ENCODE measurements at regions not wholly inside any gene's neighbourhood (a gene's known extent, or its start where the extent isn't known, plus 50 kb on each side); places are given as distances from the start of the nearest gene placed in this dataset.

DNA sequence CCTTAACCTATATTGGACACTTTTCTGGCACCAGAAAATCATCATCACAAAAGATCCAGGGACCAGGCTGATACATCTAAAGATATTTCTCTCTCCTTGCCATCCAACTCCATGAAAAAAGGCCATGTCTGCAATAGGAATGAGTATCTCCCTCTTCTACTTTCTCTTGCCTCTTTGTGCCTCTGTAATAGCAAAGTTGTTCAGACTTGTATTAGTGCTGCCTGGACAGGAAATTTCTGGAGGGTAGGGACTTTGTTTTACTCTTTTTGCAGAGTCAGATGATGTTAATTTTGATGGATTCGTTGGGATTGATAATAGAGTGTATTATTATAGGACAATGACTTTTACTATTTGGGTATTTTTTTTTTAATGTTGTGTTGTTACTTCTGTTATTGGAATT is 376.3 kb downstream of the INHBA start:
- no peaks in the 10 kb centered on the region for H3K36me3 Mint-ChIP-seq (ENCODE audit: insufficient read depth)
- DNase-seq (no peak), ATAC-seq (no peak)
- H3K27me3 Mint-ChIP-seq (ENCODE audit: low read depth), result no peaks in the 10 kb centered on the region
- H3K9me3 Mint-ChIP-seq, result peaks cover 12% of the 10 kb centered on the region
- no peaks in the 10 kb centered on the region for H3K4me1 Mint-ChIP-seq (ENCODE audit: low read depth)
- H3K4me3 Mint-ChIP-seq, result no peak overlapping the region

DNA sequence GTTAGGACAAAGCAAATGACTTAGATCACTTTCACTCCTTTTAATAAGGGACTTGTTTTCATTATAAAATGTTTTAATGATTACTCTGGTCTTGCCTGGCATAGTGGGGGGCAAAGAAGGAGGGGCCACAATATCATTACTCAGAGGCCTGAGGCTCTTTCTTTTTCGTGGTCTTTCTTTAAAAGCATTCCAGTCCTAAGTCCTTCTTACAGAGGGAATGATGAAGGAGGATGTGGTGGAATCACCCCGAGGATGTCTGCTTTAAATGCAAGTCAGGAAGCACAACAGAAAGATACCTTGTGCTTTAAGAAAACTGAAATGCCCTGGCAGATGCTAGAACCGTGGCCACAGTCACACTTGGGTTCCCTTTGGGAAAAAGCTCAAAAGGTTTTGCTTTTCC is 379.1 kb downstream of the INHBA start:
- H3K9me3 Mint-ChIP-seq, result peaks cover 7% of the 10 kb centered on the region
- H3K4me1 Mint-ChIP-seq (ENCODE audit: low read depth), result no peaks in the 10 kb centered on the region

DNA sequence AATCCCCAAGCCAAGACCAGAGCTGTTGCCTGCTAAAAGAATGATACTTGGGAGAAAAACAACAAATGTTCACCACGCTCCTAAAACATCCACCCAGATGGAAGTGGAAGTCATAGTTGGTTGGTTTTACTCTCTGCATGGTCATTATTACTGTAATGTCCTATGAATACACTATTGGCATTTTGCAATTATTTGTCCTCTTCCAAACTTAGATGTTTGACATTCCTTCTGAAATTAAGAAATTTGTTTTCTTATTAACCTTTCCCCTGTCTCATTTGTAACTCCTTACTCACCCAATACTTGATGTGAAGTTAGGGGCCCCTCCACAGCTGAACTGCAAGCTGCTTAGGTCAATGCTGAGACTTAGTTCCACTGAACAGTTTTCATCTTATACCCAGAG is 383.3 kb downstream of the INHBA start:
- no peak for DNase-seq
- no peaks in the 10 kb centered on the region for H3K27me3 Mint-ChIP-seq (ENCODE audit: low read depth)
- ATAC-seq, result no peak
- no peak overlapping the region for H3K4me3 Mint-ChIP-seq
- peaks cover 14% of the 10 kb centered on the region for H3K9me3 Mint-ChIP-seq
- no peaks in the 10 kb centered on the region for H3K36me3 Mint-ChIP-seq (ENCODE audit: insufficient read depth)
- H3K4me1 Mint-ChIP-seq (ENCODE audit: low read depth), result no peaks in the 10 kb centered on the region

More for the DNA sequence above, 379.1 kb downstream of the INHBA start:
- H3K36me3 Mint-ChIP-seq (ENCODE audit: insufficient read depth), result no peaks in the 10 kb centered on the region
- no peak overlapping the region for H3K4me3 Mint-ChIP-seq
- no peak for DNase-seq
- H3K27me3 Mint-ChIP-seq (ENCODE audit: low read depth), result no peaks in the 10 kb centered on the region
- no peak for ATAC-seq

DNA sequence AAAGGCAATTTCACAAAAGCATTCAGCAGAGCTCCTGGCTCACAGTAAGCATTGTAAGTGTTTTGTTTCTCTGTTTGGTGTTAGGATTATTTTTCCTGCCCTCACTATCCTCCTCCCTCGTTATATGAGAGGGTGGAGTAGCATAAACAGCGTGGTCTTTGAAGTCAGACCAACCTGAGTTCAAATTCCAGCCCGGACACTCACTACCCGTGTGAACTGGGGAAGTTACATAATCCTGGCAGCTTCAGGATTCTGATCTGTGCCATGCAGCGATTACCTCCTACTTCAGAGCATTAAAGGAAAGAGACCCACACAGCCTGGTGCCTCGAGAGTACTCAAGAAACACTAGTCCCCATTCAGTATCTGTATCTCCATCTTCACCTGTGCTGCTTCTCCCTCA is 386.5 kb downstream of the INHBA start:
- no peaks in the 10 kb centered on the region for H3K36me3 Mint-ChIP-seq (ENCODE audit: insufficient read depth)
- H3K4me1 Mint-ChIP-seq (ENCODE audit: low read depth), result no peaks in the 10 kb centered on the region
- no peaks in the 10 kb centered on the region for H3K27me3 Mint-ChIP-seq (ENCODE audit: low read depth)
- ATAC-seq, result no peak
- no peak overlapping the region for H3K4me3 Mint-ChIP-seq
- DNase-seq, result no peak
- peaks cover 18% of the 10 kb centered on the region for H3K9me3 Mint-ChIP-seq

DNA sequence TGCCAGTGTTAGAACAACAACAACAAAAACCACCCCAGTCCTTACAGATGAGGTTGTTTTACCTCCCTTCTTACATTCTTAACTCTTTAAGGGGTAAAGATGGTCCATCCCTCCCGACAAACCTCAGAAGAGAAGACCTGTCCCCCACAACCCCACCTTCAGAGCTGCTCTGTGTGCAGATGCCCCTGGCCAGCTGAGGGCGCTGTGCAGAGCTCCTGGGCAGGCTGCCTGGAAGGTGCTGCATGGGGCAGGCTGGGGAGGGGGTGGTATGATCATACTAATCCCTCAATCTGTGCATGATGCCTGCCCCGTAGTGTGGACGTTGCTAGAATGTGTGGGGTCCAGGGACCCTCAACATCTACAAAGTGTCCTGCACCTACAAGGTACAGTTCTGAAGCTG is 387.1 kb downstream of the INHBA start:
- Mint-ChIP-seq H3K9me3 (peaks cover 19% of the 10 kb centered on the region), H3K27me3 (ENCODE audit: low read depth) (no peaks in the 10 kb centered on the region)
- no peak for DNase-seq

DNA sequence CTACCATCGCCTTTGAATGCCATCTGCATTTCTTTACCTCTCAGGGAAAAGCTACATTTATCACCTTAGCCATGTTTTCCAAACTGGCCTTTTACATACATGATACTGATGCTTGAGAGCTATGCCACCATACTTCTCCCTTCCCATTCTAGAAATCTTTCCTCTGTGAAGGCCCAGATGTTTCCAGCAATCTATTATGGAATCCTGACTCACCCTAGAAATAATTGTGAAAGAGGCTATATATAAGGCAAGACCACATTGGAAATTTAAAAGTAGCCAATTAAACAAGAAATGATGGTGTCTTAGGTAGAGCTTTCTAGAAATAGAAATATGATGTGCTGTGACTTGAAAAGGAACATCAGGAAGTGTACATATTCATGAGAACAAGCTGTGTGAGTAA is 389.7 kb downstream of the INHBA start:
- H3K4me3 Mint-ChIP-seq, result no peak overlapping the region
- no peaks in the 10 kb centered on the region for H3K4me1 Mint-ChIP-seq (ENCODE audit: low read depth)
- DNase-seq, result no peak
- H3K27me3 Mint-ChIP-seq (ENCODE audit: low read depth), result no peaks in the 10 kb centered on the region
- no peak for ATAC-seq
- H3K9me3 Mint-ChIP-seq, result peaks cover 9% of the 10 kb centered on the region
- H3K36me3 Mint-ChIP-seq (ENCODE audit: insufficient read depth), result no peaks in the 10 kb centered on the region

More for the DNA sequence above, 387.1 kb downstream of the INHBA start:
- Mint-ChIP-seq H3K36me3 (ENCODE audit: insufficient read depth) (no peaks in the 10 kb centered on the region), H3K4me3 (no peak overlapping the region), H3K4me1 (ENCODE audit: low read depth) (no peaks in the 10 kb centered on the region)
- no peak for ATAC-seq

DNA sequence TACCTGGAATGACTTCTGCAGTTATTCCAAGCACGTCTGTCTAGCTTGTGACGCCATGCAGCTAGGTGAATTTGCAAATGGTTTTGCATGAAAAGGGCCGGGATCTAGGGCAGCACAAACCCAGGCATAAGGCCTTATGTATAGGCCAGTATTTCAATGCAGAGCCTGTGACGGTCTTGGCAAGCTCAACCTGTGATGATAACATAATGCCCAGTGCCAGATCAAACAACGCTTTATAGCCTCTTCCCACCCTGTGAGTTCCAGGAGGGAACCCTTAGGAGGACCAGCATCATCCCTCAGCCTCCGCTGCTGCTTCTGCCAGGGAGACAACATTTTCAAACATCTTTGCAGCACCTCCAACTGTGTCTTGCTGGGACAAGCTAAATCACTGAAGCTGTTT is 390.7 kb downstream of the INHBA start:
- no peak overlapping the region for H3K4me3 Mint-ChIP-seq
- H3K36me3 Mint-ChIP-seq (ENCODE audit: insufficient read depth), result no peaks in the 10 kb centered on the region
- no peak for DNase-seq
- H3K4me1 Mint-ChIP-seq (ENCODE audit: low read depth), result no peaks in the 10 kb centered on the region
- peaks cover 6% of the 10 kb centered on the region for H3K9me3 Mint-ChIP-seq
- H3K27me3 Mint-ChIP-seq (ENCODE audit: low read depth), result no peaks in the 10 kb centered on the region
- no peak for ATAC-seq

DNA sequence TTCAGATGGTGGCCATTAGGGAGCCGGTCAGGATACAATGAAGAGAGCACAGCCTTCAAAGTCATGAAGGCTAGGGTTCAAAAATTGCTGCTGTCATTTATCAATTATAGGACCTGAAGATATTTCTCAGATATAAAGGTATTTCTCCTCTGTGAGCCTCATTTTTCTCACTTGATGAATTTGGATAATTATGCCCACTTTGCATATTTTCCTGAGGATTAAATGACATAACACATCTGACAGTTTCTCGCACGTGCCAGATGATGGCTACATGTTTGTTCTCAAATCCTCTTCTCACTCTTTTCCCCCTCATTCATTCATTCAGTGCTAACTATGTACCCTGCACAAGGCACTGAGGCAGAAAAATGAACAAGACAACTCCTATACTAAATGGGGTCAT is 391.6 kb downstream of the INHBA start:
- Mint-ChIP-seq H3K9me3 (peaks cover 5% of the 10 kb centered on the region), H3K36me3 (ENCODE audit: insufficient read depth) (no peaks in the 10 kb centered on the region), H3K4me1 (ENCODE audit: low read depth) (no peaks in the 10 kb centered on the region), H3K27me3 (ENCODE audit: low read depth) (no peaks in the 10 kb centered on the region), H3K4me3 (no peak overlapping the region)
- no peak for ATAC-seq
- DNase-seq, result no peak

DNA sequence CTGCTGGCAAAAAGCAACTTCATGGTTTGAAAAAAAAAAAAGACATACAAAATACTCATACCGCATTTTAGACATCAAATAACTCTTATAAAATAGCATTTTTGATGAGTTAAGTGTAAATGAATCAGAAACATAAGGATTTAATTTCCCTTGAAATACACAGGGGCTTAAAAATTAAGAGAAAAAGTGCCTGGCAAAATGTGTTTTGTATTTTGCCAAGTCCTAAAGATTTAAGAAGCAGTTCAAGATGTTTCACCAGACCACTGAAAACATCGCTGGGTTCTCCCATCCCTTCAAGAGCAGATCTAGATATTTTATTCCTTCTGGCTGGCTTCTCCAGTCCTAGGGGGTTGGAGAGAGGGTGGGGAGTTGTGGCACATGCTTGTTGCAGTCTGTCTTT is 396.4 kb downstream of the INHBA start:
- Mint-ChIP-seq H3K4me3 (no peak overlapping the region), H3K9me3 (peaks cover 7% of the 10 kb centered on the region), H3K4me1 (ENCODE audit: low read depth) (no peaks in the 10 kb centered on the region), H3K36me3 (ENCODE audit: insufficient read depth) (no peaks in the 10 kb centered on the region), H3K27me3 (ENCODE audit: low read depth) (no peaks in the 10 kb centered on the region)
- no peak for DNase-seq
- no peak for ATAC-seq

DNA sequence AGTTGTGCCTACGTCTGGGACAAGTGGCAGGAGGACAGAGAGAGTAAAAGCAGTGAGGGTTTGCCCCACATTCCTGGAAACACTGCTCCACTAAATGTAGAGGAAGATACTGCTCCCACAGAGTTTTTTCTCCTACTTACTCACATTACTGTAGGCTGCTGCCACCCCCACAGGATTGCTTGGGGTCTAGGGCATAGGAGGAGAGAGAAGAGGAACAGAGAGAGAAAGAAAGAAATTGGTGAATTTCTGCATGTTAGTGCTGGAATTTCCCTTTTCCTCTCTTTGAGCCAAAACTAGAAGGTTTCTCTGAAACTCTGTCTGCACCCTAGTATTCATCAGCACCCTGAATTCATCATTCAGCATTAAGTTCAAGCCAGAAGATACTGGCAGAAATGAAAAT is 397.9 kb downstream of the INHBA start:
- ATAC-seq (no peak), DNase-seq (no peak)
- H3K4me3 Mint-ChIP-seq, result no peak overlapping the region
- no peaks in the 10 kb centered on the region for H3K36me3 Mint-ChIP-seq (ENCODE audit: insufficient read depth)
- H3K4me1 Mint-ChIP-seq (ENCODE audit: low read depth), result no peaks in the 10 kb centered on the region
- H3K9me3 Mint-ChIP-seq, result peaks cover 8% of the 10 kb centered on the region
- no peaks in the 10 kb centered on the region for H3K27me3 Mint-ChIP-seq (ENCODE audit: low read depth)

DNA sequence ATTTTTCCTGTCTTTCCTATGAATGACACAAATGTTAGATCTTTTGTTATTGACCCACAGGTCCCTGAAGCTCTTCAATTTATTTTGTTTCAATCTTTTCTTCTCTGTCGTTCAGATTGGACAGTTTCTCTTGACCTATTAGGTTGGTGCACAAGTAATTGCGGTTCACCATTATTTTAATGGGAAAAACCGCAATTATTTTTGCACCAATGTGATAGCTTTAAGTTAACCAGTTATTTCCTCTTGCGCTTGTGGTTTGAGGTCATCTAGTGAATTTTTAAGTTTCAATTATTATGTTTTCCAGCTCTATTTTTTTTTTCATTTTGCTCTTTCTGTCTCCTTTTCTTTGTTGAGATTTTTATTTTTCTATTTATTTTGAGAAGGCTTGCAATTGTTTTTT is 399.2 kb downstream of the INHBA start:
- Mint-ChIP-seq H3K9me3 (peaks cover 8% of the 10 kb centered on the region), H3K4me3 (no peak overlapping the region), H3K36me3 (ENCODE audit: insufficient read depth) (no peaks in the 10 kb centered on the region), H3K4me1 (ENCODE audit: low read depth) (no peaks in the 10 kb centered on the region), H3K27me3 (ENCODE audit: low read depth) (no peaks in the 10 kb centered on the region)
- DNase-seq (no peak), ATAC-seq (no peak)

DNA sequence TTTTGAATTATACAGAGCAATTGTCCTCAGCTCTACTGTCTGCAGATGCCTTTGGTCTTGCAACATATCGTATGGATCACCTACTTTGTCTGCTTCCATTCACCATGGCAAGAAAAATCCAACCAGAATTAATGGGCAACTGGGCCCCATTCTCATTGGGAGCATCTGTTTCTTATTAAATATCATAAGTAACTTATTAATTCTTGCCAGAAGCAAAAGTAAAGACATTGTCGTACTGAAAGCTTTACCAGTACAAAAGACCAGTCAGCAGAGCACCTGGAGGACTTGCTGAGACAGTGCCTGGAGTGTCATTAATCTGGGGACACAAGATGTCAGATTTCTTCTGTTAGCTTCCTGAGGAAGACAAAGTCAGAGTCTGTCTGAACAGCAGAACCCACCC is 404.5 kb downstream of the INHBA start:
- Mint-ChIP-seq H3K9me3 (peaks cover 5% of the 10 kb centered on the region), H3K27me3 (ENCODE audit: low read depth) (no peaks in the 10 kb centered on the region), H3K4me3 (no peak overlapping the region), H3K4me1 (ENCODE audit: low read depth) (no peaks in the 10 kb centered on the region), H3K36me3 (ENCODE audit: insufficient read depth) (no peaks in the 10 kb centered on the region)
- DNase-seq, result no peak
- ATAC-seq, result no peak

DNA sequence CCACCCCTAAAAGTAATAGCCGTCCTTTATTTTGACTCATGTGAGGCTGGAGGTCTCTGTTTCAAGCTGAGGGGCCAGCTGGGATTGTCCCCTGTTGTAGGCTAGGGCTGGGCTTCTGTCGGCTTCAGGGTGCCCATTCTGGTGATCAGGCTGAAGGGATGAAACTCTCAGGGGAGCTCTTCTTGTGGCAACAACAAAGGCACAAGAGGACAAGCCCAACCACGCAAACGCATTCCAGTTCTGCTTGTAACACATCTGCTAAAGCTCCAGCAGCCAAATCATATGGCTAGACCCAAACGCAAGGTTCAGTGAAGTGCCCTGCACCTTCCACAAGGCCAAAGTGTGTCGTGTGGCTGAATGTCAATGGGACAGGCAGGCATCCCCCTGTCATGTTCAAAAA is 405.7 kb downstream of the INHBA start:
- Mint-ChIP-seq H3K36me3 (ENCODE audit: insufficient read depth) (no peaks in the 10 kb centered on the region), H3K27me3 (ENCODE audit: low read depth) (no peaks in the 10 kb centered on the region), H3K4me3 (no peak overlapping the region), H3K4me1 (ENCODE audit: low read depth) (no peaks in the 10 kb centered on the region), H3K9me3 (peaks cover 7% of the 10 kb centered on the region)
- DNase-seq (no peak), ATAC-seq (no peak)

DNA sequence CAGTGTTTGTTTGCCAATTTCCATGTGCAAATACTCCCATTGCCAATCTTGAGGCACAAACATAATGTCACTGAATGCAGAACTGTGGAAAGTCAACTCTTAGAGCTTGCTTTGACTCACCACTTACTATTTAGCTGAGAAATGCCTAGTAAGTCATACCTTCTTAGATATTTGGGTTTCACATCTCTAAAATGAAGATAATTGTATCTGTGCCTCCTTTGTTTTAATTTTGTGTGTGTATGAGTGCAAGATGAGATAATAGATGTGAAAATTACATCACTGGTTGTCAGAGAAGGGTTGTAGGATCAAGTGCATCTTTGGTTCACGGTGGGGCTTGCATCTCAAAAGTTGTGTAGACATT is 407.5 kb downstream of the INHBA start:
- H3K4me3 Mint-ChIP-seq, result no peak overlapping the region
- no peaks in the 10 kb centered on the region for H3K36me3 Mint-ChIP-seq (ENCODE audit: insufficient read depth)
- no peaks in the 10 kb centered on the region for H3K27me3 Mint-ChIP-seq (ENCODE audit: low read depth)
- DNase-seq (no peak), ATAC-seq (no peak)
- H3K4me1 Mint-ChIP-seq (ENCODE audit: low read depth), result no peaks in the 10 kb centered on the region
- H3K9me3 Mint-ChIP-seq, result peaks cover 4% of the 10 kb centered on the region

DNA sequence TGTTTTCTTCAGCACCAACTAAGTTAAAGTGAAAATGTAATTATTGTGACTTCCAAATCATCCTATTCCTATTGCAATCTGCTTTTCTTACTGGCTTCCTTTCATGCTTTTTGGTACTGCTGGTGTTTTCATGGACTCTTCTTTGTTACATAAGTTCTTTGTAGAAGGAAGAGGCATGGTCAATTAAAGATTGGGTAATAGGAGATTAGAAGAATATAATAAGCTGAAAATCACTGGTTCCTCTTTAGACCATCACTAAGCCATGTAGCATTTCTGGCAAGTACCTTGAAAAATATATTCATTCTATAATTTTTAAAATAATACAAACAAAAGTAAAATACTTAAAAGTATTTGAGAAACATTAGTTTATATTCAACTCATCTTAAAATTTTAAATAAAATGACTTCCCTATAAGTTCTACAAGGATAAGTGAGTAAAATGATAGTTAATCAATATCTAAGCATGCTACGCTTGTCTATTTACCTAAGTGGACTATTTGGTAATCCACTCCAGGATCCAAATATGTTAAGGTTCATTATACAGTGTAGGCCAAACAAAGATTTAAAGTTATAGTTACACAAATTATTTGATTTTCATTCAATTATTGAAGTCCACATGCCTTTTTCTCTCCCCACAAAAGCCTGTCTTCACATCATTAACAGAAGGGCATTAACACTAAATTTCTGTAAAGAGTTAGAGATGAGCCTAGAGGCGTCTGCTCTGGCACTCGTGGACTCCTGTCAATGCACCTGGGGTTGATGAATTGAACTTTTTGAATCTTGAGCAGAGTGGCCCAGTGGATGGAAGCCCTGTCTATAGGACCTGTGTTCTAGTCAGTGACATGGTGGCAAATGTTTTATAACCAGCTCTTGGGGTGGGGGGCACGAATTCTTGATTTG is 408.1 kb downstream of the INHBA start:
- Mint-ChIP-seq H3K27me3 (ENCODE audit: low read depth) (no peaks in the 10 kb centered on the region), H3K36me3 (ENCODE audit: insufficient read depth) (no peaks in the 10 kb centered on the region), H3K4me1 (ENCODE audit: low read depth) (no peaks in the 10 kb centered on the region), H3K4me3 (no peak overlapping the region), H3K9me3 (peaks cover 4% of the 10 kb centered on the region)
- ATAC-seq, result no peak
- no peak for DNase-seq

All from activated T-cell treated with anti-CD3 and anti-CD28 coated beads, Interleukin-2, amount 50 U/mL, for 4 hours (primary cell).